IgD-negative memory B cell (primary cell): ENCODE measurements at regions not wholly inside any gene's neighbourhood (a gene's known extent, or its start where the extent isn't known, plus 50 kb on each side); places are given as distances from the start of the nearest gene placed in this dataset.
A peak's percentile ranks its signal among the peaks of the same experiment; 100 is the strongest.
"Not testable (repeated sequence)": the region's sequence is repeated elsewhere in the genome, so short reads cannot be mapped to it uniquely, and the experiment has no call there.

Source experiments
- H3K27ac Mint-ChIP-seq, 3 donors: one replicate each; pipeline ENCODE4 v1.8.0; 2020 to 2022; ENCODE audit warnings: mild to moderate bottlenecking in 3 of 3, mixed read lengths in 3 of 3, moderate library complexity in 1 of 3
- H3K27me3 Mint-ChIP-seq: one replicate; pipeline ENCODE4 v1.8.0; 2021; ENCODE audit warnings: mixed read lengths
- H3K36me3 Mint-ChIP-seq: one replicate; pipeline ENCODE4 v1.8.0; 2020; ENCODE audit warnings: mild to moderate bottlenecking, mixed read lengths
- H3K4me1 Mint-ChIP-seq, 3 donors: one replicate each; pipeline ENCODE4 v1.8.0; 2020 to 2022; ENCODE audit warnings: mixed read lengths in 3 of 3, mild to moderate bottlenecking in 1 of 3
- H3K4me3 Mint-ChIP-seq, 4 donors: one replicate each; pipeline ENCODE4 v1.8.0; 2020 to 2022; ENCODE audit warnings: mild to moderate bottlenecking in 4 of 4, mixed read lengths in 4 of 4, moderate library complexity in 3 of 4
- H3K9me3 Mint-ChIP-seq, 3 donors: one replicate each; pipeline ENCODE4 v1.8.0; 2020 to 2021; ENCODE audit warnings: mixed read lengths in 3 of 3, mild to moderate bottlenecking in 1 of 3

DNA sequence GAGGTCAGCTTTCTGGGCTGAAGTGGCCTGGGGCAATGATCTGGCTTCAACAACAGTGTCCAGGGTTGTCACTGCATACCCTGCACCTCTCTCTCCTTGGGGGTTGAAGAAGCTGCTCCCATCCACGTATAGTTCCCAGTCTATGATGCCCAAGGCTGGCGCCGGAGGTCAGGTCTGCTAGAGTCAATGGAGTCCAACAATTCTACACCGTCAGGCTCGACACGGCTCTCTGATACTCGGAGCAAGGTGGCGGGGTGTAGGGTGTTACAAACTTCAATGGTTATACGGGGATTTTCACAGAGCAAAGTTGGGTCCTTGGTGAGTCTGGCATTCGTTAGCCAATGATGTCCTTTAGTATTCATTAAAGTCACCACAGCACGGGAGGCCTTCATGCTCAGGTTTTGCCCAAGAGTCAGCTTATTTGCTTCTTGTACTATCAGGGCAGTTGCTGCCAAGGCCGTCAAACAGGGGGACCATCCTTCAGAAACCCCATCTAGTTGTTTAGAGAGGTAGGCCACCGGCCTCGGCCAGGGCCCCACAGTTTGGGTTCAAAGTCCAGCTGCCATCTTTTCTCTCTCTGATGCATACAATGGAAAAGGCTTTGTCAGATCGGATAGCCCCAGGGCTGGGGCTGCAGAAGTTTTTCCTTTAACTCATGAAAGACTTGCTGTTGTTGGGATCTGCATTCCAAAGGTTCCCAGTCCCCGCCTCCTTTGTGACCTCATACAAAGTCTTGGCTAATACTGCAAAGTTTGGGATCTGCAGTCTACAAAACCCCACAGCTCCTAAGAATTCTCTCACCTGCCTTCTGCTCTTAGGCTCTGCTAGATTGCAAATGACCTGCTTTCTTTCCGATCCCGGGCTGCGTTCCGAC is 128.1 kb downstream of the ADRA2C start:
- H3K36me3 Mint-ChIP-seq, H3K9me3 Mint-ChIP-seq, H3K4me3 Mint-ChIP-seq: not testable (repeated sequence)

DNA sequence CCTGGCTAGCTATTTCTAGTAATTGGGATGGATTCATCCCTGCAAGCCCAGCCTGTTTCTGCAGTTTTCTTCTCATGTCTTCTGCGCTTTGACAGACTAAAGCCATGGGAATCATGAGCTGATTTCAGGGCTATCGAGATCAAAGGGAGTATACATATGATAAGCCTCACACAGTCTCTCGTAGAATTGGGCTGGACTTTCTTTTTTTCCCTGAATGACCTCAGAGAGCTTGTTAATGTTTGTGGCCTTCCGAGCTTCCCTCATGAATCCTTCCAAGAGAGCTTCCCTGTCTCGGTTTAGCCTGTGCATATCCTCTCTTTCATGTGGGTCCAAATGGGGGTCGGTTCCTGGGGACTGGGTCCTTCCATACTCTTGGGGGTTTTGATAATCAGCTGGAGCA is 130.3 kb downstream of the ADRA2C start:
- no peaks in the 10 kb centered on the region for H3K27me3 Mint-ChIP-seq
- H3K4me1 Mint-ChIP-seq = peaks cover 0 to 3% (median 0%) of the 10 kb centered on the region in 3 donors
- H3K36me3 Mint-ChIP-seq = no peaks in the 10 kb centered on the region
- H3K27ac Mint-ChIP-seq = no peak overlapping the region
- H3K9me3 Mint-ChIP-seq = no peaks in the 10 kb centered on the region
- no peak overlapping the region for H3K4me3 Mint-ChIP-seq

More for the DNA sequence above, 128.1 kb downstream of the ADRA2C start:
- H3K27me3 Mint-ChIP-seq, H3K27ac Mint-ChIP-seq, H3K4me1 Mint-ChIP-seq: not testable (repeated sequence)

DNA sequence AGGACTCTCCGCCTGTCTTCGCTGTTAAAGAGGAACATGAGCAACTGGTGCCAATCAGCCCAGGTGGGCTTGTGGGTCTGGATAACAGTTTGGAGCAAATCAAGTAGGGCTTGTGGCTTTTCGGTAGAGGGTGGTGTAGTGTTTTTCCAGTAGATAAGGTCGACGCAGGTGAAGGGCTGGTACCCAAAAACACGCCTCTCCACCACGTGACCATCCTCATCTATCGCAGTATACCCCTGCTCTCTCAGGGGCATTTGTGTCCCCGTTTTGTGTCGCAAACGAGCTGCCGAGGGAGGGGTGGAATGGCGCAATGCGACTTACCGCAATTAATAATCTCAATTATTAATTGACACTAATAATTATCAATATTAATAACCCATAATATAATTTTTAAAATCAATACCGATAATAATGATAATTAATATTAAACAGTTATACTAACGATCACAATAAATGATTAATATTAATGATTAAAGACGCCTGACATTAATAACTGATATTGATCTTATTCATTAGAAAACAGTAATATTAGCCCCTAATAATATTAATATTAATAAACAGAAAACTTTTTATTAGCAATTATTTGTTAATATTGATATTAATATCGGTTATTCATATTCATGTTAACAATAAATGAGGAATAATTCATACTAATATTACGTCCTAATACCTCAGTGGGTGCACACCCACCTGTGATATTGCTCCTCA is 130.8 kb downstream of the ADRA2C start:
- not testable (repeated sequence) for H3K9me3 Mint-ChIP-seq, H3K27me3 Mint-ChIP-seq, H3K4me3 Mint-ChIP-seq, H3K4me1 Mint-ChIP-seq, H3K36me3 Mint-ChIP-seq, H3K27ac Mint-ChIP-seq

DNA sequence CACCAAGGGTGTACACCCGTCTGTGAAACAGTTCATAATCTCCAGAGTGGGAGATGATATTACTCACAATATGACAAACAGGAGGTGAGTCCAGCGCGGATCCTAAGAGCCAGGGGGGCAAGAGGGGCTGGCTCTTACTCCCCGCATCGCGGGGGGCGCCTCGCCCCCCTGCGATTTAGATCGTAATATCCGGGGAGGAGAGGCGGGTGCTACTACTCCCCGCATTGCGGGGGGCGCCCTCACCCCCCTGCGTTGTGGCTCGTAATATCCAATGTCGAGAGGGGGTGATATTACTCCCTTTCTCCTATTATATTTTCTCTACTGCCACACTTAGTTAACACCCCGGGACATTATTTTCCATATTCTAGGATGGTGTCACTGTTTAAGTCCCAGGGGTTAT is 131.9 kb downstream of the ADRA2C start:
- no peaks in the 10 kb centered on the region for H3K9me3 Mint-ChIP-seq
- no peaks in the 10 kb centered on the region for H3K27me3 Mint-ChIP-seq
- H3K4me3 Mint-ChIP-seq = no peak overlapping the region
- H3K4me1 Mint-ChIP-seq = peaks cover 0 to 3% (median 0%) of the 10 kb centered on the region in 3 donors
- no peaks in the 10 kb centered on the region for H3K36me3 Mint-ChIP-seq
- H3K27ac Mint-ChIP-seq = no peak overlapping the region

DNA sequence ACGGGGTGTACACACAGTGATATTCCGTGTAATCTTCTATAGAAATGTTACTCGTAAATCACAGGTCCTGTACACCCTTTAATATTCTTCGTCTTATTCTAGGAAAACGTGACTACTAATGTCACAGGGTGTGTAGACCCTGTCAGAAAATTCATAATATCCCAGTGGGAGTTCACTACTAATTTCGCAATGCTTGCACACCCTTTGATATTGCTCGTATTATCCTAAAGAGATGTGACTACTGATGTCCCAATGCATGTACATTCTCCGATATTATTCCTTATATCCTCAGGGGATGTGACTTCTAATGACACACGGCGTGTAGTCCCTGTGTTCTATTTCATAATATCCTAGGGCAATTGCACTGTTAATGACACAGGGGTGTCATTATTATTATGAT is 132.7 kb downstream of the ADRA2C start:
- not testable (repeated sequence) for H3K27ac Mint-ChIP-seq, H3K36me3 Mint-ChIP-seq, H3K4me3 Mint-ChIP-seq, H3K4me1 Mint-ChIP-seq, H3K9me3 Mint-ChIP-seq, H3K27me3 Mint-ChIP-seq

DNA sequence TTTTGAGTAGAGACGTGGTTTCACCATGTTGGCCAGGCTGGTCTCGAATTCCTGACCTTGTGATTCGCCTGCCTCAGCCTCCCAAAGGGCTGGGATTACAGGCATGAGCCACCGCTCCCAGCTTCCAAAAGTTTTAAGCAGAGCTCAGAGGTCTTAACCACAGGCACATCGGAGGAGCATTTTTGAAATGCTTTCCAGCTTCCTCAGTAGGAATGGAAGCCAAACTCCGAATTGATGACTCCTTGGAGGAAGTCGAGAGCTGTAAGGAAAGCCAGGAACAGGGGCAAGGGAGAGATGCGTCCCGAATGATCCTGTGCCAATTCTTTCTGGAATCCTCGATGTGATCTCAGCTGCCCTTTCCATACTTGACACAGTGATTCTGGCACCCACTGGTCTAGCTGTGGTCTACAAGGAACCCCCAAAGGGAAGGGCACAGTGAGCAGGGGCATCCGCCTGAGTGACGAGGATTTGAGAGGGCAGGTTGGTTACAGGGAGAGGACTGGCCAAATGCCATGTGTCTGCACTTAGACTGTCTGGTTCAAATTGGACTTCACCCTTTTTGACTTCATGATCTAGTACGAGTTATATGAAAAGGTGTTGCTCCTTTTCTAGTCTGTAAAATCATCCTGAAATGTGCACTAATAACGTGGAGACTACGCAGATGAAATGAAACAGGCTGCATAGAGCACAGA is 138.2 kb downstream of the ADRA2C start:
- not testable (repeated sequence) for H3K4me1 Mint-ChIP-seq, H3K36me3 Mint-ChIP-seq, H3K9me3 Mint-ChIP-seq, H3K27ac Mint-ChIP-seq, H3K4me3 Mint-ChIP-seq, H3K27me3 Mint-ChIP-seq

DNA sequence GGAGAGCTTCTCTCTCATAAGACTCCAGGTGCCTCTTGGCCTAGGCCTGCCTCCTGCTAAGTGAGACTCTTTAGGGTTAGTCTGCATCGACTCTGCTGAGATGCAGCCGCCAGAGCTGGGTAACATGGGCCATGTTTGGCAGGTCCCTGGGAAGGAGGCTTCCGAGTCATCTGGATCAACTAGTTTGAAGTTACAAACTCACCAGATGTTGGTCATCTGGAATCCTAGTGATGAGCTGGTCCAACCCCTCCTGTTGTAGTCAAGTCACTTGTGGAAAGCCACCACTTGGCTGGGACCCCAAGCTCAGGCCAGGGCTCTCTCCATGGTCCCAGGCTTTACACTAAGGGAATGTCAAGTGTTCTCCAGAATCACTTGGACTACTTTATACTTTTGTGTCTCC is 143.4 kb downstream of the ADRA2C start:
- not testable (repeated sequence) for H3K9me3 Mint-ChIP-seq, H3K36me3 Mint-ChIP-seq, H3K4me1 Mint-ChIP-seq, H3K27me3 Mint-ChIP-seq, H3K27ac Mint-ChIP-seq
- peak overlapping the region in 1 of 4 donors; percentile 25 for H3K4me3 Mint-ChIP-seq

DNA sequence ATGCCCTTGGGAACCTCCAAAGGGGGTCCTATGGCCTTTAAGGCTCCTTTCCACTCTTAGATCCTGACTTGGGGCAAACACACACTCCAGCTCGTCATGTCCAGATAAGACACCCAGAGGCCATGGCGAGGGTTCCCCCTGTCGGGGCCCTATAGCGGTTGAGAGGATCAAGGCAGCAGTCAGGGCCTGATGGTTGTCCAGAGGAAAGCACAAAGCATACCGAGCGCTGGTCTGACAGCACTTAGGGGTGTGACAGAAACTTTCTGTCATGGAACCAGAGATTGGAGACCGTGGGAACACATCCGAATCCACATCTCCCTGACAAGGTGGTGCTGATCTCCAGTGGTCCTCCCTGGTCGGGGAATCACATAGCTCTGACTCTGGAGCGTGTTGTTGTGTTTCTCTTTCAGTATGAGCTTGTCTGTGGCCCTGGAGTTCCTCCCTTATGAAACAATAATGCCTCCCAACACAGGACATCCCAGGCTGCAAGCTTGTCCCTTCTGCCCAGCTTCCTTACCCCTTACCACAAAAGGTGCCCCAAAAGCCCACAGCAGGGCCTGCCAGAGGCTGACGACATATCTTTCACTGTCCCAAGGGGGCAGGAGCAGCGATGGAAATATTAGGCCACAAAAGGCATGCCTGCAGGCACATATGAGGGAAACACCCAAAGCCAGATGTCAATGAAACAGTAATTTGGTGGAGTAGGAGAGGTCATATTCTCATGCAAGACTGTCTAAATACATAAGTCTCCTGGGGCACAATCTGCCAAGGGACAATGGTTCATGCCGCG is 144.2 kb downstream of the ADRA2C start:
- H3K27me3 Mint-ChIP-seq, H3K36me3 Mint-ChIP-seq, H3K4me3 Mint-ChIP-seq, H3K4me1 Mint-ChIP-seq, H3K9me3 Mint-ChIP-seq, H3K27ac Mint-ChIP-seq: not testable (repeated sequence)

DNA sequence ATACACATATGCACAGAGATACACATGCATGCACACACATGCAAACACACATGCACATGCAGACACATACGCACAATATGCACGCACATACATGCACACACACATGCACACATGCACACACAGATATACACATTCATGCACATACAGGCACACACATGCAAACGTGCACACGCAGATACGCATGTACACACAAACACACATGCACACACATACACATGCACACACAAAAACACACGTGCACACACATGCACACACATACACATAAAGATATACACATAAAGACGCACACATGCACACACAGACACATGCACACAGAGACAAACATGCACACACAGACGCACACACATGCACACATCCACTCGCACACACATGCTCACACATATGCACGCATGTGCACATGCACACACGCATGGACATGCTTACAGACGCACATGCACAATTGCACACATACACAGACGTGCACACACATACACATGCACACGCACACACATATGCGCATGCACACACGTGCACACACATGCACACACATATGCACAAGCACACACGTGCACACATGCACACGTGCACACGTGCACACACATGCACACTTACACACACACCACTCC is 145.2 kb downstream of the ADRA2C start:
- Mint-ChIP-seq H3K9me3 (peaks cover 0 to 1% (median 0%) of the 10 kb centered on the region in 3 donors), H3K27ac (no peak overlapping the region), H3K4me1 (peaks cover 0 to 6% (median 0%) of the 10 kb centered on the region in 3 donors), H3K27me3 (no peaks in the 10 kb centered on the region), H3K36me3 (peaks cover 3% of the 10 kb centered on the region), H3K4me3 (no peak overlapping the region)

DNA sequence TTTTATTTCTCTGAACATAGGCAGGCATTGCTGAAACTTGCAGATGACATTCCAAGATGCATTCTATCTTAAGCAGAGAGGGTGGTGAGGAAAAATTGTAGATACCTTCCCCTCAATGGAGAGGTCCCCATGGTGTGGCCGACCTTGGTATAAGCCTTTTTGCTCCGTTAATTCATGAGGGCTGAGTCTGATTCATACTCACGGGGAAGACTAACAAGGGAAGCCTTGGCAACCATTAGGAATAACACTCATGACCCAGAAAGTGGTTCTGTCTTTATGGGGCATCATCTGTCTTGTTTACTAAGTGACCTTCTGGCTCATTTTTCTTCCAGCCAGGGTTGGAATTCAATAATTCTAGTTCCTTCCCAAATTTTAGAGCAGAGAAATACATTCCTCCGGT is 148.3 kb downstream of the ADRA2C start:
- not testable (repeated sequence) for H3K27ac Mint-ChIP-seq, H3K27me3 Mint-ChIP-seq, H3K9me3 Mint-ChIP-seq, H3K4me1 Mint-ChIP-seq, H3K4me3 Mint-ChIP-seq, H3K36me3 Mint-ChIP-seq

DNA sequence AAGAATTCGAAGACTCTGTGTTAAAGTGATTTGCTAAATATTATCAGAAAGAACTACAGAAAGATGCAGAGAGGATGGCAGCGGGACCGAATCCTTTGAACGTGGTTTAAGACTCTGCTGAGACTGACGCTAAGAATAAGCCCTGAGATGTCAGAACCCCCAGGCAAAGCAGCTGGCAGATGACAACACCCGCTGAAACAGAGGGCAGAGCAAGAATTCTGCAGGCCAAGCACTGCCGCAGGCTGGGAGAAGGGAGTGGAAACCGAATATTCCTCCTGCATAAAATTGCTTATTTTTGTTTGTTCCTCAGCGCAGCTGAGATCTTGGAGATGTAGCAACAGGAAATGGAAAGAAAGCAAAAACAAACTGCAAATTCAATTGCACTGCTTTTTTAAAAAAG is 153.3 kb downstream of the ADRA2C start:
- H3K9me3 Mint-ChIP-seq, H3K27me3 Mint-ChIP-seq, H3K36me3 Mint-ChIP-seq, H3K27ac Mint-ChIP-seq, H3K4me3 Mint-ChIP-seq, H3K4me1 Mint-ChIP-seq: not testable (repeated sequence)

DNA sequence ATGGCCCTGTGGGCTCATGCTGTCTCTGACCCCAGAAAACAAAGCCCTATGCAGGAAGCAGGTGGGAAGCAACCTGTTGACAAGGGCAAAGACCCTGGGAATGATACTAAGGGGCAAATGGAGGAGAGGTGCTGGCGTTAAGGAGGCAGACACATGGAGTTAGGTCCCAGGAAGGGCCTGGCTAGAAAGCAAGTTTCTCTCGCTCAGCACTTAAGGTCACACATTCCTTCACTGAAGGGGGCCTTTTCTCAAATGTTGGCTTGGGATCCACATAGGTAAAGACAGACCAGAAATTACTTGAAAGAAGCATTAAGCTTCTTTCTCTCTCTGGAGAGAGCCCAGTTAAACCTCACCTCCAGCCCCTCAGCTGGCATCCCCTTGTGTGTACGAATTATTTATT is 155.7 kb downstream of the ADRA2C start:
- H3K27ac Mint-ChIP-seq = peak overlapping the region in 1 of 3 donors; percentile 35
- H3K27me3 Mint-ChIP-seq, H3K9me3 Mint-ChIP-seq, H3K4me1 Mint-ChIP-seq, H3K36me3 Mint-ChIP-seq, H3K4me3 Mint-ChIP-seq: not testable (repeated sequence)

DNA sequence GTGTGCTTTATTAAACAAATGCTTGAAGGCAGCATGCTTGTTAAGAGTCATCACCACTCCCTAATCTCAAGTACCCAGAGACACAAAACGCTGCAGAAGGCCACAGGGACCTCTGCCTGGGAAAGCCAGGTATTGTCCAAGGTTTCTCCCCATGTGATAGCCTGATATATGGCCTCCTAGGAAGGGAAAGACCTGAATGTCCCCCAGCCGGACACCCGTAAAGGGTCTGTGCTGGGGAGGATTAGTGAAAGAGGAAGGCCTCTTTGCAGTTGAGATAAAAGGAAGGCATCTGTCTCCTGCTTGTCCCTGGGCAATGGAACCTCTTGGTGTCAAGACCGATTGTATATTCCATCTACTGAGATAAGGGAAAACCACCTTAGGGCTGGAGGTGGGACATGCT is 159.7 kb downstream of the ADRA2C start:
- not testable (repeated sequence) for H3K9me3 Mint-ChIP-seq, H3K4me1 Mint-ChIP-seq, H3K27ac Mint-ChIP-seq, H3K36me3 Mint-ChIP-seq, H3K4me3 Mint-ChIP-seq
- peaks cover 19% of the 10 kb centered on the region for H3K27me3 Mint-ChIP-seq

DNA sequence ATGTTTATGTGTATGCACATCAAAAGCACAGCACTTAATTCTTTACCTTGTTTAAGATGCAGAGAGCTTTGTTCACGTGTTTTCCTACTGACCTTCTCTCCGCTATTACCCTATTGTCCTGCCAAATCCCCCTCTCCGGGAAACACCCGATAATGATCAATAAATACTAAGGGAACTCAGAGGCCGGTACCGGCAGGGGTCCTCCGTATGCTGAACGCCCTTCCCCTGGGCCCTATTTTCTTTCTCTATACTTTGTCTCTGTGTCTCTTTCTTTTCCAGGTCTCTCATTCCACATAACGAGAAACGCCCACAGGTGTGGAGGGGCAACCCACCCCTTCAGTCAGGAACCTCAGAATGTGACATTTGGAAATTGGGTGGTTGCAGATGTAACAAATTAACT is 160.1 kb downstream of the ADRA2C start:
- H3K4me1 Mint-ChIP-seq, H3K27ac Mint-ChIP-seq, H3K36me3 Mint-ChIP-seq, H3K4me3 Mint-ChIP-seq, H3K9me3 Mint-ChIP-seq: not testable (repeated sequence)
- H3K27me3 Mint-ChIP-seq = peaks cover 19% of the 10 kb centered on the region
